ENCODE measurements at regions not wholly inside any gene's neighbourhood (a gene's known extent, or its start where the extent isn't known, plus 50 kb on each side); places are given as distances from the start of the nearest gene placed in this dataset.

DNA sequence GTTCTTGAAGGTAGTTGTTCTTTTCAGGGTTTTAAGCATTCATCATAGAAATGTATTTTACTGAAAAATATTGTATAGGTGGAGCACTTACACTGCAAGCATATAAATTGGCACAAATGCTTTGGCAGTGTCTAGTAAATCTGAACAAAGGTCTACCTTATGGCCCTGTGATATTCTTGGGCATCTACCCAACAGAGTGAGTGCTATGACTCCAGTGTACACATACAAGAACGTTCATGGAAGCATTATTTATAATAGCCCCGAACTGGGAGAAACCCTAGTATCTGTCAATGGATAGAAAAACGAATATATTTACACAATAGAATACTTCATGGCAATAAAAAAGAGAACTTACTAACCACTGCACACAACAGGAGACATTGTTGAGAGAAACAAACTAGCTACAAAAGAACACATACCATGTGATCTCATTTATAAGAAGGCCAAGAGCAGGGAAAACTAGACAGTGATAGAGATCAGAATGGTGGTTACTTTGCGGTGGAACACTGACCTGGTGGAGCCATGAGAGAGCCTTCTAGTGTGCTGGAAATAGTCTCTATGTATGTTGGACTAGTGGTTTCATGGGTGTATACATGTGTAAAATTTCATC, 96.0 kb downstream of the MAB21L3 start:
- no peak for DNase-seq

More for the DNA sequence above, 96.0 kb downstream of the MAB21L3 start:
- Histone ChIP-seq H4K20me1 (ENCODE audit: insufficient read depth) (no peaks in the 10 kb centered on the region), H3K4me2 (no peak overlapping the region), H3K9me2 (no peaks in the 10 kb centered on the region), H3K27ac (ENCODE audit: low read depth in 2 of 2, low read length in 1 of 2) (no peak overlapping the region), H3K79me2 (ENCODE audit: insufficient read depth) (no peaks in the 10 kb centered on the region), H3K9ac (no peak overlapping the region), H3K9me3 (no peaks in the 10 kb centered on the region), H3K27me3 (ENCODE audit: insufficient read depth) (no peaks in the 10 kb centered on the region), H3F3A (replicated peaks; ENCODE audit: insufficient read depth) (no peaks in the 10 kb centered on the region), H3K4me3 (ENCODE audit: low read depth in 2 of 2, low read length in 1 of 2) (no peak overlapping the region), H3K4me1 (ENCODE audit: control insufficient read depth in 1 of 2, insufficient read depth in 2 of 2, low read depth in 1 of 2, low read length in 1 of 2) (no peaks in the 10 kb centered on the region; a peak in 1 of 4 replicates), H3K36me3 (replicated peaks in 1 of 2; ENCODE audit: control insufficient read depth in 1 of 2, insufficient read depth in 2 of 2, low read length in 1 of 2) (no peaks in the 10 kb centered on the region), H2AFZ (ENCODE audit: low read depth) (no peak overlapping the region)
- POLR2A ChIA-PET, result no interaction called here
- CTCF ChIA-PET, result no interaction called here
- TF ChIP-seq NRF1 (IDR thresholded peaks at IDR 0.05; ENCODE audit: low read depth, low read length) (no peak), RXRA (IDR thresholded peaks at IDR 0.05; ENCODE audit: borderline replicate concordance, low read depth) (no peak), CHD2 (IDR thresholded peaks at IDR 0.05; ENCODE audit: low read length, partially characterized antibody) (no peak), YY1 (IDR thresholded peaks at IDR 0.05; ENCODE audit: low read depth) (no peak), FOXJ3 (CRISPR knock-in tag; IDR thresholded peaks at IDR 0.05) (no peak), MEF2A (IDR thresholded peaks at IDR 0.05; ENCODE audit: borderline replicate concordance, low read depth) (no peak), EP300 (IDR thresholded peaks at IDR 0.05; ENCODE audit: borderline replicate concordance in 1 of 2, low read depth in 1 of 2, low read length in 1 of 2) (no peak), EZH2phosphoT487 (IDR thresholded peaks at IDR 0.05; ENCODE audit: borderline replicate concordance, low read depth) (no peak), SIN3A (IDR thresholded peaks at IDR 0.05; ENCODE audit: borderline replicate concordance, low read depth, low read length) (no peak), NFIC (IDR thresholded peaks at IDR 0.05; ENCODE audit: borderline replicate concordance) (no peak), CTCF (IDR thresholded peaks at IDR 0.05) (no peak), RAD21 (IDR thresholded peaks at IDR 0.05; ENCODE audit: low read length) (no peak), RFX5 (IDR thresholded peaks at IDR 0.05; ENCODE audit: low read length) (no peak)
- TF ChIP-seq, protein P1, sequence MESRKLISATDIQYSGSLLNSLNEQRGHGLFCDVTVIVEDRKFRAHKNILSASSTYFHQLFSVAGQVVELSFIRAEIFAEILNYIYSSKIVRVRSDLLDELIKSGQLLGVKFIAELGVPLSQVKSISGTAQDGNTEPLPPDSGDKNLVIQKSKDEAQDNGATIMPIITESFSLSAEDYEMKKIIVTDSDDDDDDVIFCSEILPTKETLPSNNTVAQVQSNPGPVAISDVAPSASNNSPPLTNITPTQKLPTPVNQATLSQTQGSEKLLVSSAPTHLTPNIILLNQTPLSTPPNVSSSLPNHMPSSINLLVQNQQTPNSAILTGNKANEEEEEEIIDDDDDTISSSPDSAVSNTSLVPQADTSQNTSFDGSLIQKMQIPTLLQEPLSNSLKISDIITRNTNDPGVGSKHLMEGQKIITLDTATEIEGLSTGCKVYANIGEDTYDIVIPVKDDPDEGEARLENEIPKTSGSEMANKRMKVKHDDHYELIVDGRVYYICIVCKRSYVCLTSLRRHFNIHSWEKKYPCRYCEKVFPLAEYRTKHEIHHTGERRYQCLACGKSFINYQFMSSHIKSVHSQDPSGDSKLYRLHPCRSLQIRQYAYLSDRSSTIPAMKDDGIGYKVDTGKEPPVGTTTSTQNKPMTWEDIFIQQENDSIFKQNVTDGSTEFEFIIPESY (IDR thresholded peaks at IDR 0.05; ENCODE audit: borderline replicate concordance, low read depth), result no peak
- TF ChIP-seq, protein P2, sequence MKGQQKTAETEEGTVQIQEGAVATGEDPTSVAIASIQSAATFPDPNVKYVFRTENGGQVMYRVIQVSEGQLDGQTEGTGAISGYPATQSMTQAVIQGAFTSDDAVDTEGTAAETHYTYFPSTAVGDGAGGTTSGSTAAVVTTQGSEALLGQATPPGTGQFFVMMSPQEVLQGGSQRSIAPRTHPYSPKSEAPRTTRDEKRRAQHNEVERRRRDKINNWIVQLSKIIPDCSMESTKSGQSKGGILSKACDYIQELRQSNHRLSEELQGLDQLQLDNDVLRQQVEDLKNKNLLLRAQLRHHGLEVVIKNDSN (IDR thresholded peaks at IDR 0.05; ENCODE audit: borderline replicate concordance, low read depth), result no peak
- TF ChIP-seq, protein P3, sequence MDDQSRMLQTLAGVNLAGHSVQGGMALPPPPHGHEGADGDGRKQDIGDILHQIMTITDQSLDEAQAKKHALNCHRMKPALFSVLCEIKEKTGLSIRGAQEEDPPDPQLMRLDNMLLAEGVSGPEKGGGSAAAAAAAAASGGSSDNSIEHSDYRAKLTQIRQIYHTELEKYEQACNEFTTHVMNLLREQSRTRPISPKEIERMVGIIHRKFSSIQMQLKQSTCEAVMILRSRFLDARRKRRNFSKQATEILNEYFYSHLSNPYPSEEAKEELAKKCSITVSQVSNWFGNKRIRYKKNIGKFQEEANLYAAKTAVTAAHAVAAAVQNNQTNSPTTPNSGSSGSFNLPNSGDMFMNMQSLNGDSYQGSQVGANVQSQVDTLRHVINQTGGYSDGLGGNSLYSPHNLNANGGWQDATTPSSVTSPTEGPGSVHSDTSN (IDR thresholded peaks at IDR 0.05), result no peak
- 28% methylated on average over 4 of the region's 4 CpGs for WGBS (ENCODE audit: low lambda C conversion rate)

Measured in SK-N-SH (cell line).